AG09319 (cell line): ENCODE measurements at regions not wholly inside any gene's neighbourhood (a gene's known extent, or its start where the extent isn't known, plus 50 kb on each side); places are given as distances from the start of the nearest gene placed in this dataset.

Experiments used
- DNase-seq: peaks from one replicate; pipeline ENCODE4 v3.0.0-alpha.2; 2010; ENCODE audit warnings: low read depth; ENCODE audit errors: extremely low read depth
- CTCF ChIP-seq: IDR thresholded peaks from 2 replicates; pipeline ENCODE4 v1.5.1; 2011; ENCODE audit warnings: low read depth, mild to moderate bottlenecking, inconsistent platforms, low read length, moderate library complexity

DNA sequence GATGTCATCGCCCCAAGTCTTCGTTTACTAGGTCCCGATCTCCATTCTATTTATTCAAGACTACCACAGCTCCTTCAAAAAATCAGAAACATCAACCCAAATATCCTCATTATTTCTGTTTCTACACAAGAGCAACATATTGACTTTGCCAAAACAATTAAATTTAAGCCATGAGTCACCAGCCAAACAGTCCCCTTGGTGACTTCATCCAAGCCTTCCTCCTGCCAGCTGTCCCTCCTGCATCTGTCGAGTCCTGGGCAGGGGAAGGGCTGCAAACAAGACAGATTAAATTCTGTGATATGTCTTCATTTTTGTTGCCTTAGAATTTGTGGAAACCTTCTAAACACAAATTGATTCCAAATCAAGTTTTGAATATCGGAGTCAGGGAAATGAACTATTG, 110.3 kb downstream of the SP3 start:
- no peak for TF ChIP-seq CTCF
- no peak for DNase-seq

DNA sequence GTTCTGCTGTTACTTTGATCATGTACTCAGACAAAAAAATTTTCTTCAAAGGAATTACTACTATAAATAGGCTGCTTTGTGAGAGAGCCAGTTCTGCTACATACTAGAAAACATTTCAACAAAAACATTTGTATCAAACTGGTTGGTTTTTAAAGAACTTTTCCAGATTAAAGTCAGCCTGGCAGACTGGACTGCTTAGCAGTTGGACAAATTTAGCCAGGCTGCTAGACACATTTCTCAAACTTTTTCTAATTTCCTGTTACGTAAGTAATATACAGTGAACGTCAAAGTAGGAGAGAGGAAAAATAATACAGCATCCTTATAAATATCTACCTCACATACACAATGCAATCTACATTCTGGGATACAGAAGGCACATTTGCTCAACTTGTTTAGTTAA, 109.5 kb downstream of the SP3 start:
- no peak for TF ChIP-seq CTCF
- no peak for DNase-seq
